Muscle layer of colon (tissue), 2 donors: ENCODE measurements at regions not wholly inside any gene's neighbourhood (a gene's known extent, or its start where the extent isn't known, plus 50 kb on each side); places are given as distances from the start of the nearest gene placed in this dataset.

Experiments
- H3K27ac ChIP-seq: one replicate; pipeline ENCODE4 v1.7.0; 2013; ENCODE audit warnings: low read depth, mild to moderate bottlenecking, low read length, moderate library complexity
- H3K27me3 ChIP-seq, 2 donors: one replicate each; pipeline ENCODE4 v1.7.0; 2013; ENCODE audit warnings: low read length in 2 of 2, mild to moderate bottlenecking in 2 of 2; ENCODE audit not compliant: insufficient read depth in 2 of 2, control insufficient read depth in 1 of 2
- H3K36me3 ChIP-seq: one replicate; pipeline ENCODE4 v1.7.0; 2013; ENCODE audit warnings: mild to moderate bottlenecking, low read length; ENCODE audit not compliant: insufficient read depth
- H3K4me1 ChIP-seq: one replicate; pipeline ENCODE4 v1.7.0; 2013; ENCODE audit warnings: mild to moderate bottlenecking, low read length; ENCODE audit not compliant: insufficient read depth
- H3K4me3 ChIP-seq, 2 donors: one replicate each; pipeline ENCODE4 v1.7.0; 2013; ENCODE audit warnings: low read length in 2 of 2, low read depth in 1 of 2, mild to moderate bottlenecking in 1 of 2, moderate library complexity in 1 of 2
- H3K9ac ChIP-seq: one replicate; pipeline ENCODE4 v1.7.0; 2013; ENCODE audit warnings: low read length
- H3K9me3 ChIP-seq: one replicate; pipeline ENCODE4 v1.7.0; 2013; ENCODE audit warnings: mild to moderate bottlenecking, low read length
- donor health status: abdominal sarcoma.
- donor health status: Adenocarcinoma of cecum.

- no peaks in the 10 kb centered on the region for H3K36me3 ChIP-seq
- H3K9me3 ChIP-seq = no peaks in the 10 kb centered on the region
- no peak overlapping the region for H3K27ac ChIP-seq
- no peaks in the 10 kb centered on the region for H3K27me3 ChIP-seq
- H3K4me1 ChIP-seq = no peaks in the 10 kb centered on the region
- no peak overlapping the region for H3K9ac ChIP-seq
- no peak overlapping the region for H3K4me3 ChIP-seq
Observed at GRCh38 chr5:82833277-82833676, 243.9 kb downstream of the TMEM167A start.

DNA sequence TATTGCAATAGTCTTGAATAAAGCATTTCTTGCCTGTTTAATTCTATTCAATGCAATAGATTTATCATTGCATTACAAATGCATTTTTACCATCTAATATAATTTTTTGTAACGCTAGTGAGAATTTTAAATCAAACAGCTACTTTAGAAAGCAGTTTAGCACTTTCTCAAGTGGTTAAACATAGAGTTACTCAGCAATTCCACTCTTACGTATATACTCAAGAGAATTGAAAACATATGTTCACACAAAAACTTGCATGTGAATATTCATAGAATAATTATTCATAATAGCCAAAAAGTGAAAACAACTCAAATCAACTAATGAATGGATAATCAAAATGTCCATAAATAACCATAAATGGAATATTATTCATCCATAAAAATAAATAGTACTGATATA is 244.7 kb downstream of the TMEM167A start:
- Histone ChIP-seq H3K9ac (no peak overlapping the region), H3K27me3 (no peaks in the 10 kb centered on the region), H3K4me3 (no peak overlapping the region), H3K4me1 (no peaks in the 10 kb centered on the region), H3K27ac (no peak overlapping the region), H3K9me3 (no peaks in the 10 kb centered on the region), H3K36me3 (no peaks in the 10 kb centered on the region)

GRCh38 chr5:82828211-82828610 is 249.0 kb downstream of the TMEM167A start:
- no peaks in the 10 kb centered on the region for H3K4me1 ChIP-seq
- no peak overlapping the region for H3K27ac ChIP-seq
- H3K36me3 ChIP-seq = no peaks in the 10 kb centered on the region
- H3K4me3 ChIP-seq = no peak overlapping the region
- H3K9ac ChIP-seq = no peak overlapping the region
- H3K9me3 ChIP-seq = no peaks in the 10 kb centered on the region
- H3K27me3 ChIP-seq = no peaks in the 10 kb centered on the region

DNA sequence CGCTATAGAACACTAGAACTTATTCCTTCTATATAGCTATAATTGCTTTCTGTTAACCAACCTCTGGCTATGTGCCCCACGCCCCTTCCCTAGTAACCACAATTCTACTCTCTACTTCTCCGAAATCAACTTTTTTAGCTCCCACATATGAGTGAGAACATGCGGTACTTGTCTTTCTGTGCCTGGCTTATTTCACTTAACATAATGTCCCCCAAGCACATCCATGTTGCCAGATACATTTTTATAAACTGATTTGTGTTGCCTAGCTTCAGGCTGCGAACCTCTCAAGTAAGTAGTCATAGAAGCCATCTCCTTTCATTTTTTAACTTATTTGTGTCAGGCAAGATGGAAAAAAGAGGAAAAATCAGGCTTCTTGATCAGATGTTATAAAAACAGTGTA is 249.5 kb downstream of the TMEM167A start:
- Histone ChIP-seq H3K9me3 (no peaks in the 10 kb centered on the region), H3K4me1 (no peaks in the 10 kb centered on the region), H3K27me3 (no peaks in the 10 kb centered on the region), H3K4me3 (no peak overlapping the region), H3K9ac (no peak overlapping the region), H3K27ac (no peak overlapping the region), H3K36me3 (no peaks in the 10 kb centered on the region)

- no peak overlapping the region for H3K4me3 ChIP-seq
- no peaks in the 10 kb centered on the region for H3K36me3 ChIP-seq
- H3K9me3 ChIP-seq = no peaks in the 10 kb centered on the region
- H3K4me1 ChIP-seq = no peaks in the 10 kb centered on the region
- H3K27ac ChIP-seq = no peak overlapping the region
- no peaks in the 10 kb centered on the region for H3K27me3 ChIP-seq
- H3K9ac ChIP-seq = no peak overlapping the region
Observed at GRCh38 chr5:82822634-82822927, 254.6 kb downstream of the TMEM167A start.

- no peak overlapping the region for H3K9ac ChIP-seq
- H3K27me3 ChIP-seq = no peaks in the 10 kb centered on the region
- H3K4me3 ChIP-seq = no peak overlapping the region
- H3K27ac ChIP-seq = no peak overlapping the region
- no peaks in the 10 kb centered on the region for H3K4me1 ChIP-seq
- H3K9me3 ChIP-seq = no peaks in the 10 kb centered on the region
- H3K36me3 ChIP-seq = no peaks in the 10 kb centered on the region
Observed at GRCh38 chr5:82821846-82822633, 255.2 kb downstream of the TMEM167A start.

GRCh38 chr5:82820961-82821845 is 256.0 kb downstream of the TMEM167A start:
- Histone ChIP-seq H3K27ac (no peak overlapping the region), H3K4me1 (no peaks in the 10 kb centered on the region), H3K9me3 (no peaks in the 10 kb centered on the region), H3K27me3 (no peaks in the 10 kb centered on the region), H3K9ac (no peak overlapping the region), H3K4me3 (no peak overlapping the region), H3K36me3 (no peaks in the 10 kb centered on the region)

- Histone ChIP-seq H3K36me3 (no peaks in the 10 kb centered on the region), H3K4me3 (no peak overlapping the region), H3K27me3 (no peaks in the 10 kb centered on the region), H3K9me3 (no peaks in the 10 kb centered on the region), H3K4me1 (no peaks in the 10 kb centered on the region), H3K27ac (no peak overlapping the region), H3K9ac (no peak overlapping the region)
Observed at GRCh38 chr5:82820188-82820587, 257.0 kb downstream of the TMEM167A start.

DNA sequence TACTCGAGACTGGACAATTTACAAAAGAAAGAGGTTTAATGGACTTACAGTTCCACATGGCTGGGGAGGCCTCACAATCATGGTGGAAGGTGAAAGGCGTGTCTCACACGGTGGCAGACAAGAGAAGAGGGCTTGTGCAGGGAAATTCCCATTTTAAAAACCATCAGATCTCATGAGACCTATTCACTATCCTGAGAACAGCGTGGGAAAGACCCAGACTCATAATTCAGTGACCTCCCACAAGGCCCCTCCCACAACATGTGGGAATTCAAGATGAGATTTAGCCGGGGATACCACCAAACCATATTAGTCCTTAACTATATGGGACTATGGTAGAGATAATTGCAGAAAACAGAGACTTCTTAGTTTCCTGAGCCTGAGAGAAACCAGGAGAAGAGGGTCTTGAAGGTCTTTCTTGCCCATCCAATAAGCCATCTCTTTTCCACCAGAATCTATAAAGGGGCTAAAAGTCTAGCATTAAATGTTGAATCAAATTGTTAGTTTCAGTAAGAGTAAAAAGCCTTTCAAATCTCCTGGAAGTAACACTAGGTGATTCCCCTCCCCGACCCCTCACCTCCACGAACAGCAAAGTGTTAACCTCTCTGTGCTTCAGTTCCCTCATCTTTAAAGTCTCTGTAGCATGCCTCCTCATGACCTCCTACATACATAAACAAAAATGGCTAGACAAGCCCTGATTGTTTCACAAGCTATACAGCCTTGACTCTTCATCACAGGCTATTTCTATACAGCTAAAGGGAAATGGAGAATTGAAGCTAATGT is 259.1 kb downstream of the TMEM167A start:
- no peaks in the 10 kb centered on the region for H3K9me3 ChIP-seq
- H3K27ac ChIP-seq = no peak overlapping the region
- H3K27me3 ChIP-seq = no peaks in the 10 kb centered on the region
- H3K4me1 ChIP-seq = no peaks in the 10 kb centered on the region
- H3K9ac ChIP-seq = no peak overlapping the region
- no peak overlapping the region for H3K4me3 ChIP-seq
- no peaks in the 10 kb centered on the region for H3K36me3 ChIP-seq

- Histone ChIP-seq H3K9ac (no peak overlapping the region), H3K9me3 (no peaks in the 10 kb centered on the region), H3K27me3 (no peaks in the 10 kb centered on the region), H3K36me3 (no peaks in the 10 kb centered on the region), H3K4me1 (no peaks in the 10 kb centered on the region), H3K27ac (no peak overlapping the region), H3K4me3 (no peak overlapping the region)
Observed at GRCh38 chr5:82816926-82817325, 260.3 kb downstream of the TMEM167A start.

GRCh38 chr5:82815871-82816270 is 261.3 kb downstream of the TMEM167A start:
- H3K4me1 ChIP-seq = no peaks in the 10 kb centered on the region
- H3K27ac ChIP-seq = no peak overlapping the region
- no peaks in the 10 kb centered on the region for H3K36me3 ChIP-seq
- H3K9ac ChIP-seq = no peak overlapping the region
- H3K9me3 ChIP-seq = no peaks in the 10 kb centered on the region
- H3K27me3 ChIP-seq = no peaks in the 10 kb centered on the region
- H3K4me3 ChIP-seq = no peak overlapping the region
